D721Med (cell line): ENCODE measurements at regions not wholly inside any gene's neighbourhood (a gene's known extent, or its start where the extent isn't known, plus 50 kb on each side); places are given as distances from the start of the nearest gene placed in this dataset.

Source experiments
- DNase-seq: peaks from one replicate; pipeline ENCODE4 v3.0.0; 2011; ENCODE audit warnings: low spot score; ENCODE audit not compliant: insufficient read length
- FAIRE-seq: peaks from 2 replicates; lab custom pipeline; 2011; peaks lifted over from hg19 to GRCh38; lab: Jason Lieb, UNC
- TF ChIP-seq, protein P1 (sequence below): IDR thresholded peaks from 2 replicates; pipeline ENCODE4 v1.5.1; 2012; ENCODE audit warnings: mild to moderate bottlenecking, control low read depth; ENCODE audit not compliant: insufficient read depth; ENCODE audit errors: missing control alignments

DNA sequence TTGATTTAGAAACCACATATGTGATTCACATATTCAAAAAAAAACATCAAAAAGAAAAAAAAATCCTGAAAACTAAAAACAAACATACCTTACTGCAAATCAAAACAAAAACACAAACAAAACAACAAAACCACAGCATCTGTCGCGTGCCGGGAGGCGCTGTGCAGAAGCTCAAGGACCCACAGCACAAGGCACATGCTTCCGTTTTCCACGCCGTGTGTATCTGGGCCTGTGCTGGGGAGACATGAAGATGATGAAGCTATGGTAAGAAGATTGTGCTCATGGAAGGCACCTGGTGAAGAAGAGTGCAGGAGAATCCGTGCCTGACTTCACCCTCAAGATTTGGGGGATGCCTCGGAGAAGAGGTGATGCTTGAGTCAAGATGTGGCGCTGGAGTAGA lies 788.9 kb upstream of the ARRDC4 start:
- no peak for FAIRE-seq
- DNase-seq, result no peak
- TF ChIP-seq, protein P1, sequence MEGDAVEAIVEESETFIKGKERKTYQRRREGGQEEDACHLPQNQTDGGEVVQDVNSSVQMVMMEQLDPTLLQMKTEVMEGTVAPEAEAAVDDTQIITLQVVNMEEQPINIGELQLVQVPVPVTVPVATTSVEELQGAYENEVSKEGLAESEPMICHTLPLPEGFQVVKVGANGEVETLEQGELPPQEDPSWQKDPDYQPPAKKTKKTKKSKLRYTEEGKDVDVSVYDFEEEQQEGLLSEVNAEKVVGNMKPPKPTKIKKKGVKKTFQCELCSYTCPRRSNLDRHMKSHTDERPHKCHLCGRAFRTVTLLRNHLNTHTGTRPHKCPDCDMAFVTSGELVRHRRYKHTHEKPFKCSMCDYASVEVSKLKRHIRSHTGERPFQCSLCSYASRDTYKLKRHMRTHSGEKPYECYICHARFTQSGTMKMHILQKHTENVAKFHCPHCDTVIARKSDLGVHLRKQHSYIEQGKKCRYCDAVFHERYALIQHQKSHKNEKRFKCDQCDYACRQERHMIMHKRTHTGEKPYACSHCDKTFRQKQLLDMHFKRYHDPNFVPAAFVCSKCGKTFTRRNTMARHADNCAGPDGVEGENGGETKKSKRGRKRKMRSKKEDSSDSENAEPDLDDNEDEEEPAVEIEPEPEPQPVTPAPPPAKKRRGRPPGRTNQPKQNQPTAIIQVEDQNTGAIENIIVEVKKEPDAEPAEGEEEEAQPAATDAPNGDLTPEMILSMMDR, result no peak

DNA sequence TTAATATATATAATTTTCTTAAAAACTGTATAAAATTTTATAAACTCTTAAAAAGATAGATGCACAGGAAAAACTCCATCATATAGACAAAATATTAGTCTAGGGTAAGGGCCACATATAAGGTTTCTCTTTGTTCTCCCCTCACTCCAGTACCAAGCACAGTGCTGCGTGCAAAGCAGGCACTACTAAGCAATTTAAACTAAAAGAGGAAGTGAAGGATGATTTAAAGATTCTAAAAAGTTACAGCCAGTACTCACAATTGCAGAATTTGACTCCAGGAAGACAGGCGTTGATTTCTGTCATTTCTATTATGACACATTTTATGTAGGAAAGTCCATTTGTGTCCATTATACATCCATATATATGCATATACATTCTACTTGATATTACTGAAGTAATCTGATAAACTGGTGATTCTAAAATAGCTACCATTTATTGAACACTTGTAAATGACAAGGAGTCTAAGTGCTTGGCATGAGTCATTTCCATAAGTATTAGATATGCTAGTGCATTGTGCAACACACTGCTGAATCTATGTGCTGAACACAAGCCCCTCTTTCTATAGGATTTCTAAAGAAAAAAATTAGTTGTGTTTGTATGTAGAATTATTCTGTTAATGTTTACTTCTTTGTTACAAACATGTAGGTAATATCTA lies 785.5 kb upstream of the ARRDC4 start:
- FAIRE-seq (no peak), DNase-seq (no peak)
- TF ChIP-seq, protein P1, result no peak

DNA sequence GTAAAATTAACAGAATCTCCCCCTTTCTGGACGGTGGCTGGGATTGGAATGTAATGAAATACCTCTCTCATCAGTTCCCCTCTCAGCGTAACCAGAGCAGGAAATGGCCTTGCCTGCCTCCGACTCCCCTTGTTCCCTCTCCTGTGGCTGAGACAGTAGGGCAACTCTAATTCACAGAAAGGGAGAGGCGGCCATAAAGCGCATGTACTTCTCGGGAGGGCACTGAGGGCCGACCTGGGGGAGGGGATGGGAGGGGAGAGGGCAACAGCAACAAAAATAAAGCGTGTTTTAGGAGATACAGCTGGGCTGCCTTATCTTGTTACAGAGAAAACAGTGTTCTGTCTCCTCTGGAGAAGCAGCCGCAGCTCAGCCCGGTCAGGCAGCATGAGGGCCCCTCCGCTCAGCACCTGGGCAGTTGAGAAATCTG lies 783.3 kb upstream of the ARRDC4 start:
- DNase-seq (no peak), FAIRE-seq (no peak)
- TF ChIP-seq, protein P1, result no peak

DNA sequence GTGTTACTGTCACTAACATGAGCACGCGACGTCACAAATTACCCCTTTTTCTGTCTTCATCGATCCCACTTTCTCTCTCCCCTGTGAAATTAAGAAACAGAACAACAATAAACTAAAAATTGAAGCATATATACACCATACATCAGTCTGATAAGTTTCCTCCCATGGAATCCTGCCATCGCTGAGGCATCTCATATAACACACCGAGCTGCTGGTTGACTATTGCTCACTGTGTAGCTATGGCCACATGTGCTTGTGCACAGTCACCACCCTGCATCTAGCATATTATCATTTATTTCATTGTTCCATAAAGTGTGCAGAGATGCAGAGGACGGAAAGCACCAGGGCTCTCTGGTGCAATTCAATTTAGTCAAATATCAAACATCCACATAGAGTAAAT lies 777.9 kb upstream of the ARRDC4 start:
- FAIRE-seq (no peak), DNase-seq (no peak)
- TF ChIP-seq, protein P1, result no peak

DNA sequence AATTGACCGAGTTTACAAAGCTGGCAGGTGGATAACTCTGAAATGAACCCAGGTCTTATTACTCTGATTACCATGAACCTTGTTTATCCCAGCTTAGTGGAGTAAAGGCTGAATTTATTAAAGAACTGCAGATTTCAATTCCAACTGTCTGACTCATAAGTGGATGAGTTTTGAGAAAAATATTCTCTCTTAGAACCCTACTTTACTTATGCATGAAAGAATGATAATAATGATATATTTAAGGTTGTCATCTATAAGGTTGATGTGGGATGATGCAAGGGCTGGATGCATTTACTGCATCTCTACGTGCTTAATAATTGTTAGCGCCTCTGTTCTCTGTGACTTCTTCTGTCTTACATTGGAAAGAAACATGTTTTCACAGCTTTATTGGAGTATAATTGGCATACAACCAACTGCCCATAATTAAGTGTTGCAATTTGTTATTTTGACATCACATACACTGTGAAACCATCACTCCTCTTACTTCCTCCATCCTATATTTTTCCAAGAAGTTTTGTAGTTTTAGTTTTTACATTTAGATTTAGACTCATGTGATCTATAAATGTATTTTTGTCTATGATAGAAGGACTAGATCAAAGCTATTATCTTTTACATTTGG lies 771.2 kb upstream of the ARRDC4 start:
- DNase-seq (no peak), FAIRE-seq (no peak)
- TF ChIP-seq, protein P1, result no peak

DNA sequence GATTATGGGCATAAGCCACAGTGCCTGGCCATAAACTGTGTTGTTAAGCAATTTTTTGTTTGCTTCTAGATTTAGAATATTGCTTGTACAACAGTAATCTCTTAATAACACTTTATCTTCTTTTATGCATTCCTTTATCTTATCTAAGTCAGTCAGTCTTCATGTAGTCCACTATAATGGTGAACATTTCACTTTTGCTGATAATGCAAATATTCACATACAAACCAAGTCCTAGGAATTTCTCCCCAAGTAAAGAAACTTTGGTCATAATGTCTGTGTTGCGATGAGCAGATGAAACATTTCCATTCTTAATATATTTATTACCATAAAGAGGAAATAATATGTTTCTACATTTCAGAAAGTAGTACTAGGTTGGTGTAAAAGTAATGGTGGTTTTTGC lies 765.8 kb upstream of the ARRDC4 start:
- TF ChIP-seq, protein P1, result no peak
- DNase-seq, result no peak
- FAIRE-seq, result no peak
